NCI-H146 (cell line): ENCODE measurements at regions not wholly inside any gene's neighbourhood (a gene's known extent, or its start where the extent isn't known, plus 50 kb on each side); places are given as distances from the start of the nearest gene placed in this dataset.
"Not testable (repeated sequence)": the region's sequence is repeated elsewhere in the genome, so short reads cannot be mapped to it uniquely, and the experiment has no call there.

ENCODE experiments used
- DNase-seq: peaks from one replicate; lab custom pipeline; 2025; lab: John Stamatoyannopoulos, UW

GRCh38 chr16:48997946-48998345, 283.7 kb downstream of the CBLN1 start:
- DNase-seq: no peak

GRCh38 chr16:48997081-48997615, 284.5 kb downstream of the CBLN1 start:
- DNase-seq: no peak

GRCh38 chr16:48978501-48978900, 303.1 kb downstream of the CBLN1 start:
- DNase-seq: no peak

- no peak for DNase-seq
Observed at GRCh38 chr16:48972236-48972635, 309.4 kb downstream of the CBLN1 start.

- no peak for DNase-seq
Observed at GRCh38 chr16:48971571-48972077, 310.0 kb downstream of the CBLN1 start.

GRCh38 chr16:48970216-48970615, 311.4 kb downstream of the CBLN1 start:
- DNase-seq: no peak

- no peak for DNase-seq
Observed at GRCh38 chr16:48969611-48970010, 312.0 kb downstream of the CBLN1 start.

- no peak for DNase-seq
Observed at GRCh38 chr16:48965386-48965785, 316.3 kb downstream of the CBLN1 start.

- DNase-seq: no peak
Observed at GRCh38 chr16:48963901-48964615, 317.6 kb downstream of the CBLN1 start.

GRCh38 chr16:48963306-48963705, 318.3 kb downstream of the CBLN1 start:
- no peak for DNase-seq

GRCh38 chr16:48961546-48961945, 320.1 kb downstream of the CBLN1 start:
- no peak for DNase-seq

GRCh38 chr16:48960830-48961229, 320.8 kb downstream of the CBLN1 start:
- no peak for DNase-seq

GRCh38 chr16:48959747-48960146, 321.9 kb downstream of the CBLN1 start:
- no peak for DNase-seq

GRCh38 chr16:48959204-48959603, 322.4 kb downstream of the CBLN1 start:
- DNase-seq: no peak

GRCh38 chr16:48958681-48959080, 323.0 kb downstream of the CBLN1 start:
- DNase-seq: no peak

- no peak for DNase-seq
Observed at GRCh38 chr16:48956620-48957019, 325.0 kb downstream of the CBLN1 start.

GRCh38 chr16:48955837-48956236, 325.8 kb downstream of the CBLN1 start:
- DNase-seq: no peak

GRCh38 chr16:48951621-48952125, 330.0 kb downstream of the CBLN1 start:
- DNase-seq: not testable (repeated sequence)

- DNase-seq: no peak
Observed at GRCh38 chr16:48950184-48950583, 331.5 kb downstream of the CBLN1 start.

GRCh38 chr16:48949636-48950035, 332.0 kb downstream of the CBLN1 start:
- no peak for DNase-seq

- no peak for DNase-seq
Observed at GRCh38 chr16:48948911-48949310, 332.7 kb downstream of the CBLN1 start.

GRCh38 chr16:48947371-48947713, 334.3 kb downstream of the CBLN1 start:
- no peak for DNase-seq

- DNase-seq: no peak
Observed at GRCh38 chr16:48946686-48947370, 334.8 kb downstream of the CBLN1 start.
